Activated naive CD4-positive, alpha-beta T cell treated with Interleukin-2 at 50 U/mL for 16 hours (primary cell): ENCODE measurements at regions not wholly inside any gene's neighbourhood (a gene's known extent, or its start where the extent isn't known, plus 50 kb on each side); places are given as distances from the start of the nearest gene placed in this dataset.

Experiments
- DNase-seq: peaks from one replicate; pipeline ENCODE4 v3.0.0-alpha.2; 2020

DNA sequence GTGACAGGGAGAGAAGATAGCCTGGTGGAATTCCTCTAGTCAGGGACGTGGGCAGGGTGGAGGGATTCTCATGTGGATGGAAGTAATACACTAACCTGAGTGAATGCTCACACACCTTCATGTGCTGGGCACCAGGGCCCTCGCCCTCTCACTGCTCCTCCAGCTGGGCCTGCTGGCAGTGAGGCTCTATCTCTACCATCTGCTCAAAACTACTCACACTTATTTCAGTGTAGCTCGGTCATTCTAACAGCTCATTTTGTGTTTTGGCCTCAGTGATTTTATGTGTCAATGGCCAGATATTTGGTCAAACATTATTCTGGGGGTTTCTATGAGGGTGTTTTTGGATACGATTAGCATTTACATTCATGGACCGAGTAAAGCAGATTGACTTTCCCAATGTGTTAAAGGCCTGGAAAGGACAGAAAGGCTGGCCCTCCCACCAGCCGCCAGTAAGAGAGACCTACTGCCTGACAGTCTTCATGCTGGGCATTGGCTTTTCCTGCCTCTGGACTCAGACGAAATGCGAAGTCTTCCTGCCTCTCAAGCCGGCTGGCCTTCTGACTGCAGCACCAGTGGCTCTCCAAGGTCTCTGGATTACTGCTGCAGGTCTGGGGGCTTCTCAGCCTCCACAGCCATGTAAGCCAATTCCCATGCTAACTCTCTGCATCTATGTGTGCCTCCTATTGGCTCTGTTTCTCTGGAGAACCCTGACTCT, 335.4 kb downstream of the CXCL12 start:
- no peak for DNase-seq

GRCh38 chr10:44047361-44047760, 337.5 kb downstream of the CXCL12 start:
- DNase-seq, result no peak

DNA sequence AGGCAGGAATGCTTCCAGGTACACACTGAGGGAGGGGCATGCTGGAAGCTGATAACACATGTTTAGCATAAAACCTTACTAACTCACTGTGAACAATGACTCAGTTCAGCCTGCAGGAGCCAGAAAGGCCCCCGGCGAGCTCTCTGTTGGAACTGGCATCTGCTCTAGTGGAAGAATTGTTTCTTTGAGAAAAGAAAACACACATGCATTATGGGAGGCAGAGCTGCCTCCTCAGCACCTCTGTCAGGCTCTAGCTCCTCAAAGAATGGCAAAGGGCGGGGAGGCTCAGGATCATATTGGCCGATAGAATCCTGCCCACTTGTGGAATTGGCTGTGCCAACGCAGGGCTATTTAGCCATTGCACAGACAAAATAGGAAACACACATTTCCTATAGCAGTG, 338.3 kb downstream of the CXCL12 start:
- no peak for DNase-seq

GRCh38 chr10:44045020-44045419, 339.9 kb downstream of the CXCL12 start:
- DNase-seq, result no peak

DNA sequence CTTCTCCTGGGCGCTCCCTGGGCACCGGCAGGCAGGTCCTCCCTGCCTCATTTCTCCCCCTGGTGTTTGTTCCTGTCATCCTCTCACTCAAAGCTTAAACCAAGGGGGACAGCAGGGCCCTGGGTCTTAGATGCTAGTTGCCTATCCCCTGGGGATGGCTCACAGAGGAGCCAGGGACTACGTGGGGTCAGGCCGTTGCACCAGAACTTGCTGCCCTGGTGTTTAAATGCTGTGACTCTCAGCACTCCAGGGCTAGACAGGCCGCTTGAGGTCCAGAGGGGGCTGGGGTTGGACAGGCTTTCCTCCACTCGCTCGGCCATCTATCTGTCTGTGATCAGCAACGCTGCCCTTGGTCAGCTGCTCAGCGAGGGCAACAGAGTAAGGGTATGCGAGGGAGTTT, 340.3 kb downstream of the CXCL12 start:
- DNase-seq, result no peak

- no peak for DNase-seq
These were observed 341.1 kb downstream of the CXCL12 start for GRCh38 chr10:44043646-44044375.

DNA sequence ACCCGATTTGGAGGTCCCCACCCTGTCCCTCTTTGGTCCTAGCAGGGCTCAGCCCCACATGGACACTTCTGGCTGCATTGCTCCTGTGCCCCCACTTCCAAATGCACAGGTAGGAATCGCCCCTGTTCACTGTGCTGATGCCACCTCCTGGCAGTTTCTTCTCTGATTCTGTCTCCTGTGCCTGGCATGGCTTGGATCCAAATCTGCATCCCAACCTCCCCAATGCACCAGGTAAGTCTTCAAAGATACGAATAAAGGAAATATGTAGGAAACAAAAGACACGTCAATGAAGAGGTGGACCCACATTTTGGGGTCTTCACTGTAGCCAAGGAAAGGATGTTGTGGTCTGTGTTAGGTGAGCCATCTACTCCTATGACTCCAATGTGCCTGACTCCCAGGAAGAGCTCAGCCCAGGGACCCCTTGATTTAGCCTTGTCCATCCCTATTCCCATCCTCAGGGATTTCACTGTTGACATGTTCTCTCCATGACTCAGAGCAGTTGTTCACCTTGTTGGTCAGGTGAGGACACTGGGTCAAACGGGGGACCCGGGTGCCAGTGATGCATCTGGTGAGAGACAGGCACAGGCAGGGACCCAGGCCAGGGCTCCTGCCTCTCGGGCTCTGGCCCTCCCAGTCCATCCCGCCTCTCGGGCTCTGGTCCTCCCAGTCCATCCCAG, 341.8 kb downstream of the CXCL12 start:
- DNase-seq, result no peak

GRCh38 chr10:44042075-44042770, 342.7 kb downstream of the CXCL12 start:
- no peak for DNase-seq

DNA sequence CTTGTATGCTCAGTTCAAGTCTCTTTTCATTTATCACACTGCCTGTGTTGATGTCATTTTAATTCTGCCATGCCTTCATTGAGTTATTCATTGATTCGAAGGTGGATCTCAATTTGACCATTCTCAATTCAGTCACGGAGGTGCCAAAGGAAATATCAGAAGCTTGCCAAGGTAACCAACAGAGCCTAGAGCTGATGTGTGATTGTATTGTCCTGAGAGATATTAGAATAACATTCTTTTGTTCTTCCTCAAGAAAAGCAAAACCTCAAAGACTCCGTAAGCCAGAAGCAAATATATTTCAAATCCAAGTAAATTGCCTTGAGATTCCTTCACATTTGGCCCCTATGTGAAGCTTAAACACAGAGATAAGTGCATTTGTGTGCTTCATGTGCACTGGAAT, 345.3 kb downstream of the CXCL12 start:
- DNase-seq, result no peak

DNA sequence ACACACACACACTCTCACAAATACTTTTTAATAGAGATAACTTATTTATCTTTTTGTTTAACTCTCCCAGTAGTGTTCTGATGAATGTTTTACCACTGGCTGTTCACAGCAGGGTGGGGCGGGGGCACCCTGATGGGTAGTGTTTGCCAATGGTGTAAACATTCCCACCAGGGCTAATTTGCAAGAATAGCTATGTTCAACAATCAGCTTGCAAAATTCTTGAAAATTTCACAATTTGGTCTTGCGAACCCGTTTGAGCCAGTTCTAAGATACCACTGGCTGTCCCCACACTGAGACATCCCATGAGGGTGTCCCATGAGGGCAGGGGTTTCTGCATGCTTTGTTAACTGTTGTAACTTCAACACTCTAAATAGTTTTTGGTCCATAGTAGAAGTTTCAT, 348.5 kb downstream of the CXCL12 start:
- no peak for DNase-seq

- no peak for DNase-seq
These were observed 349.3 kb downstream of the CXCL12 start for GRCh38 chr10:44035474-44036197.

- DNase-seq, result no peak
These were observed 350.0 kb downstream of the CXCL12 start for GRCh38 chr10:44034946-44035345.

GRCh38 chr10:44033008-44033407, 351.9 kb downstream of the CXCL12 start:
- no peak for DNase-seq

DNA sequence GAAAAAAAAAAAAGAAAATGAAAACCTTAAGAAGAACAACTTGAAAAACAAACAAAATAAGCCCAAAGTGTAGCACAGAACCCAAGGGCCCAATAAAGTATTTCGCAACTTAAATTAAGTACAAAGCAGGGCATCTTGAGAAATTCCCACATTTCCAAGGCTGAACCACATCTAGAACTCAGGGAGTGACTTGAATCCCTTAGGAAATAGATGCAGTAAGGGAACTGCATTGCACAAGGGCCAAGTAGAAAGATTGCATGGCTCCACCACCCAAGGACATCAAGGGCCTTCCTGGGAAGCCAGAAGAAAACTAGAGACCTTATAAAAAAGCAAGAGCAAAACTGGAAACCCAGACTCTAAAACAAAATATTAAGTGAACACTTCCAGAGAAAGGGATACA, 352.7 kb downstream of the CXCL12 start:
- DNase-seq, result no peak

DNA sequence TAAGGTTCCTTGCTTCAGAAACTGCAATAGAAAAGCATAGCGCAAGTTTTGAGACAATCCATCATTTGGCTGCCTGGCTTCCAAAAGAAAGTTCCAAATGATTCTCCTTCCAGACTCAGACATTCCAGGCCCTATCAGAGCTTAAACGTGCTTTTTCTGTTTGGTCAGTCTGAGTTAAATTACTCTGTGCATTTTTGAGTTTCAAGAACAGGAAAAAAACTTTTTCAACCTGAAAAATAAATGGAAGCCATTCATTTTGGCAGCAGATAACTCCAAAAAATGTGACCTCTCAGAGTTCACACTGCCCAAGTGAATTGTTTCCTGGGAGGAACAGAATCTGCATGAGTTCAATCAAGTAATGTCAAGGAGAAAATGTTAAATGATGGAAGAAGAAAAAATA, 354.2 kb downstream of the CXCL12 start:
- no peak for DNase-seq

DNA sequence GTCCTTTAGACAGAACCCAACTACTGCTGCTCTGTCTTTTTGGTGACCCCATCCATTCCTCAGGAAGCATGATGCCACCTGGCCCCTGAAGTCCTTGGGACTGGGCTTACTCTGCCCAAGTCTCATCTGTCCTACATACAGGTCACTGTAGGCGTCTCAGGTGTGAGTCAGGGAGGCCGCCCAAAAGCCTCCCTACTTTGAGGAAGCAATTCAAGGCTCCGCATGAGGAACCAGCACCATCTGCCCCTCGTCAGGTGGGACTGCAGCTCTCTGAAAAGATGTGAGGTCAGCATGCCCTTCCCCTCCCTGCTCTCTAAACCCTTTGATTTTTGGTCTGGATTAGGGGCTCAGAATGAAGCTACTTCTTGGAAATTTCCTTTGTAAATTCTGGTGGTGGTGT, 354.8 kb downstream of the CXCL12 start:
- peak; percentile 7 for DNase-seq

DNA sequence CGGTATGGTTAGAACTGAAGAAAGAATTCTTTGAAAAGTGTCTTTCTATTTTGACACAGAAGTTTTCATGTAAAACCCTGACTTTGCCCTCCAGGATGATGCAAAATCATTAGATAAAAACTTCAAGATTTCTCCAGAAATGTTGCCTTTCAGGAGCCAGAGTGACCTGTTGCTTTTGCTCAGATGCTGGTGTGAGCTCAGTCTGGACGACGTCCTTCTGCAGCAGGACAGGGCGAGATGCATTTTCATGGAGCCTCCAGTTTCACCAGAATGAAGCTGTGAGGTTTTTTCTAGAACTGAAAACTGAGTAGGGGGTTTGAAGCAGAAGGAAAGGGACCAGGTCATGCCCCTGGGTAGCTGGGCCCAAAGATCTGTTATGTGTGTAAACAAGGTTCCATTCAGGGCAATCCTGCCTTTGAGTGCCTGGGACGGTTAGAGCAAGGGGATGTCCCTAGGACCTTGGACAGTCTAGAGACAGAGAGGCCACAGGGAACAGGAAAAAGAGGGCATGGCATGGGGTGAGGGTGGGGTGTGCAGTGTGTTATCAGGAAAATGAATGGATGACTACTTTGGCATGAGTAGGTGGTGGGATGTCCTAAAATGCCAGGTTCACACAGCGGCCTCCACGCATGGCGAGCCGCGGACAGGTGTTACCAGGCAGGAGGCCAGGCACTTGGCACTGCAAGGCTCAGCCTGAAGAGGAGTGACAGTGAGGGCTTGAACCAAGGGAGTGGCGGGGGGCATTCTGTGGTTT, 356.3 kb downstream of the CXCL12 start:
- no peak for DNase-seq

- DNase-seq, result no peak
These were observed 360.4 kb downstream of the CXCL12 start for GRCh38 chr10:44024356-44025116.

GRCh38 chr10:44023517-44023916, 361.4 kb downstream of the CXCL12 start:
- DNase-seq, result no peak

DNA sequence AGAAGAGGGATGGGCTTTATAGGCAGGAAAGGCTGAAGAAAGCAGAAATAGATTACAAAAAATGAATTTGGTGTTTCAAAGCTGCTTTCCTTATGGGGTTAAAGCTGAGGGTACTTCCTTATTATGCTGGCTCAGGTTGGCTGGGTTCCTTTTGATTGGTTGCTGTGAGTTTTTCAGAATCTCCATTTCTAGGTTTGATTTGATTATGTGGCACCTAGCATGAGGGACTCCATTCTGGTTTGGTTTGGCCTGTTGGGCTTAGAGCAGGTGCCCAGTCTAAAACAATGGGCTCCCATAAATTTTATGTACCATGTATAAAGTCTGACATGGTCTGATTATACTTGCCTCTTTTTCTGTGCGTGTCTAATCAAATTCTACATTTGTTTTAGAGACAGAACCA, 362.7 kb downstream of the CXCL12 start:
- DNase-seq, result no peak
